AG09309 (cell line): ENCODE measurements at regions not wholly inside any gene's neighbourhood (a gene's known extent, or its start where the extent isn't known, plus 50 kb on each side); places are given as distances from the start of the nearest gene placed in this dataset.

Source experiments
- DNase-seq: peaks from one replicate; pipeline ENCODE4 v3.0.0-alpha.2; 2010; ENCODE audit warnings: low read depth
- H3K4me3 ChIP-seq: 2 replicates; pipeline ENCODE4 v1.5.1; 2011; ENCODE audit warnings: mild to moderate bottlenecking, low read depth, low read length, moderate library complexity; ENCODE audit not compliant: control insufficient read depth
- CTCF ChIP-seq: IDR thresholded peaks from 2 replicates; pipeline ENCODE4 v1.5.1; 2011; ENCODE audit warnings: mild to moderate bottlenecking, low read depth, low read length, inconsistent platforms; ENCODE audit not compliant: insufficient read depth, control insufficient read depth; ENCODE audit errors: missing control alignments

- no peak for TF ChIP-seq CTCF
- no peak overlapping the region for H3K4me3 ChIP-seq
- no peak for DNase-seq
Observed at GRCh38 chr2:230593765-230594164, 118.9 kb upstream of the CAB39 start.

- no peak overlapping the region for H3K4me3 ChIP-seq
- no peak for TF ChIP-seq CTCF
- DNase-seq: no peak
Observed at GRCh38 chr2:230594286-230594840, 118.3 kb upstream of the CAB39 start.

GRCh38 chr2:230599853-230600252, 112.8 kb upstream of the CAB39 start:
- DNase-seq: no peak
- no peak for TF ChIP-seq CTCF
- H3K4me3 ChIP-seq: no peak overlapping the region

GRCh38 chr2:230600285-230600684, 112.4 kb upstream of the CAB39 start:
- no peak overlapping the region for H3K4me3 ChIP-seq
- DNase-seq: no peak
- no peak for TF ChIP-seq CTCF

GRCh38 chr2:230600881-230601280, 111.8 kb upstream of the CAB39 start:
- TF ChIP-seq CTCF: no peak
- H3K4me3 ChIP-seq: no peak overlapping the region
- no peak for DNase-seq

- no peak for TF ChIP-seq CTCF
- DNase-seq: no peak
- no peak overlapping the region for H3K4me3 ChIP-seq
Observed at GRCh38 chr2:230601510-230601909, 111.1 kb upstream of the CAB39 start.
